ENCODE measurements at regions not wholly inside any gene's neighbourhood (a gene's known extent, or its start where the extent isn't known, plus 50 kb on each side); places are given as distances from the start of the nearest gene placed in this dataset.

DNA sequence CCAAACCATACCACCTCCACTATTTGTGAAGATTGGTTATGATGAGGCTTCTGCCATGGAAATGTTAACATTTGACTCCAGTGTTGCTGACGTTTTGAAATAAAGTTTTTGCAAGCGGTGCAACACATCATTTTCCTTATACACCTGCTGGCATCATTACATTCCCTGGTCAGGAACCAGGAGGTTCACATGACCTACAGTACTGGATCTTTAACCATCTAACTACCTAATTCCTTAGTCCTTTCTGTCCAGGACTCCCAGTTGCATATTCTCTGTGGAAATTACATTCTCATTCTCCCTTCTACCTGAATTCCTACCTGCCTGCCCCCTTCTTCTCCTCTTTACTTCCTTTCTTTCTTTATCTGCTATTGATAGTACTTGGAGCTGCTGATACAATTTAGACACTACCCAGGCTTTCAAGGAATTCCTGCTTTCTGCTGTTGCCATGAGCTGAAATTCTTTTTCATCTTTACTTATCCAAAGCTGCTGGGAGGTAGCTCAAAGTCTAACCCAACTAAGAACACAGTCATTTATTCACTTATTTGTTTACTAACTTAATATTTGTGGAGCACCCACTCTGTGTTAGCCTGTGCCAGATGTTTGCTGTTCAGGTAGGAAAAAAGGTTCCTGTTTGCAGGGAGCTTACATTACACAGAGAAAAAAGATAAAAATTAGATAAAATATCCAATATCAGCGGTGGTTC, 144.2 kb downstream of the EDEM1 start:
- TF ChIP-seq CTCF (conservative IDR thresholded peaks at IDR 0.05; ENCODE audit: low read length): no peak
- H3K4me3 ChIP-seq (ENCODE audit: low read length): no peak overlapping the region
- no peak for DNase-seq (ENCODE audit: low read depth)

GRCh38 chr3:5332270-5332956, 144.9 kb downstream of the EDEM1 start:
- no peak for TF ChIP-seq CTCF (conservative IDR thresholded peaks at IDR 0.05; ENCODE audit: low read length)
- DNase-seq (ENCODE audit: low read depth): no peak
- H3K4me3 ChIP-seq (ENCODE audit: low read length): no peak overlapping the region

DNA sequence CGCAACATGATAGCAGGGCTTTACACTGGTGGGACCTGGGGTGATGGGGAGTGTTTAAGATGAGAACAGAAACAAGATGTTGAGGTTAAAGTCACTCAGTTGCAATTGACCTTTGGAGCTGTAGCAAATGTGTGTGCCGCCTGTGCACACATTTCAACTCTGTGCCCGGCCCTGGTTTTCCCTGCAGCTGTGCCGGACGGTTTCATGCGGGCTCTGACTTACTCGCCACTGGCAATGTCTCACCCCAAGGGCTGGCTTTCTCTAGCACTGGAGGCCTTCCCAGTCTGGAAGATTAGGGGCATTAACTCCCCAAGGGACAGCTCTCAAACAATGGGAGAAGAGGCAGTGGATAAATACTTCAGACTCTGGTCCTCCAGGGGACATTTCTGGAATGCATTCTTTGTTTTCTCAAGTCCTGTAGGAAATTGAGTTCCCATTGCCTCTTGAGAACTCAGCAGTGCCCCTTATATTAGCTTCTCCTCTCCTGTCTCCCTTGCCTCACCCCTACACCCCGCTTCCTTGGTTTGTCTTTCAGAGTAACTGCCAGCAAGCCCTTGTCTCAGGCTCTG, 152.5 kb downstream of the EDEM1 start:
- no peak overlapping the region for H3K4me3 ChIP-seq (ENCODE audit: low read length)
- no peak for TF ChIP-seq CTCF (conservative IDR thresholded peaks at IDR 0.05; ENCODE audit: low read length)
- DNase-seq (ENCODE audit: low read depth): no peak

GRCh38 chr3:5341610-5342009, 154.1 kb downstream of the EDEM1 start:
- no peak for DNase-seq (ENCODE audit: low read depth)
- H3K4me3 ChIP-seq (ENCODE audit: low read length): no peak overlapping the region
- TF ChIP-seq CTCF (conservative IDR thresholded peaks at IDR 0.05; ENCODE audit: low read length): no peak

DNA sequence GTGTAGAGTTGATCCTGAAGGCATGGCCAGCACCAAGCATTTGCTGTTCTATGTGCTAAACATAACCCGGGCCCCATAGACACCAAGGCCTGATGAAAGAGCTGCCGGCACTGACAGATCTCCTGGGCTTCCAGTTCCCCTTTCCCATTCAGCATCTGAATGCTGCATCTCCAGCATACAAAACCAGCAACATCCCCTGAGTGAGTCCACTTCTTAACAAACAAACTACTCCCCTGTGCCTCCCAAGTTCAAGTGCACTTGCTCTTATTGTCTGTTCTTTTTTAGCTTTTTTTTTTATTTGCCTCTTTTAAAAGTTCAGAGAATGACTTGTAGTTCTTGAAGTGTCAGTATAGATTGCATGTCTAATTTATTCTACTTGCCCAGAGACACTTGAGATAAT, 156.0 kb downstream of the EDEM1 start:
- no peak for TF ChIP-seq CTCF (conservative IDR thresholded peaks at IDR 0.05; ENCODE audit: low read length)
- no peak overlapping the region for H3K4me3 ChIP-seq (ENCODE audit: low read length)
- DNase-seq (ENCODE audit: low read depth): no peak

- H3K4me3 ChIP-seq (ENCODE audit: low read length): no peak overlapping the region
- TF ChIP-seq CTCF (conservative IDR thresholded peaks at IDR 0.05; ENCODE audit: low read length): no peak
- no peak for DNase-seq (ENCODE audit: low read depth)
These were observed 157.2 kb downstream of the EDEM1 start for GRCh38 chr3:5344707-5345106.

GRCh38 chr3:5347486-5347885, 160.0 kb downstream of the EDEM1 start:
- DNase-seq (ENCODE audit: low read depth): no peak
- H3K4me3 ChIP-seq (ENCODE audit: low read length): no peak overlapping the region
- TF ChIP-seq CTCF (conservative IDR thresholded peaks at IDR 0.05; ENCODE audit: low read length): no peak

Data from AG10803 (cell line).